Left ventricle myocardium inferior (tissue), 1 donor: ENCODE measurements at regions not wholly inside any gene's neighbourhood (a gene's known extent, or its start where the extent isn't known, plus 50 kb on each side); places are given as distances from the start of the nearest gene placed in this dataset.

Experiments
- DNase-seq: peaks from one replicate; pipeline ENCODE4 v3.0.0-alpha.2; 2020
- H3K27ac ChIP-seq: fragments of 200-600 bp; replicated peaks from 2 replicates; pipeline ENCODE4 v1.8.0; 2021
- H3K27me3 ChIP-seq: fragments of 200-600 bp; 2 replicates; pipeline ENCODE4 v1.8.0; 2021; ENCODE audit warnings: low read depth
- H3K36me3 ChIP-seq: fragments of 200-600 bp; 2 replicates; pipeline ENCODE4 v1.8.0; 2021
- H3K4me1 ChIP-seq: fragments of 200-600 bp; 2 replicates; pipeline ENCODE4 v1.8.0; 2021
- H3K4me3 ChIP-seq: fragments of 200-600 bp; 2 replicates; pipeline ENCODE4 v1.8.0; 2021; ENCODE audit warnings: mild to moderate bottlenecking, moderate library complexity
- H3K9me3 ChIP-seq: fragments of 200-600 bp; replicated peaks from 2 replicates; pipeline ENCODE4 v1.8.0; 2021
- CTCF ChIP-seq: fragments of 200-600 bp; IDR thresholded peaks from 2 replicates; pipeline ENCODE4 v1.8.0; 2021; ENCODE audit warnings: antibody characterized with exemption, mild to moderate bottlenecking, borderline replicate concordance
- intact Hi-C: fragments of 100-400 bp; cut with micrococcal nuclease; formaldehyde crosslinking; loops from one replicate; pipeline ENCODE4 v1.11.0; 2022
- donor health status: DM: no; HTN: yes; CAD: no; lungs with severe emphysema.

- TF ChIP-seq CTCF: no peak
- intact Hi-C loops: no loop called here
- Histone ChIP-seq H3K27ac (no peak overlapping the region), H3K36me3 (no peaks in the 10 kb centered on the region), H3K27me3 (no peaks in the 10 kb centered on the region), H3K4me1 (no peaks in the 10 kb centered on the region), H3K9me3 (peaks cover 27% of the 10 kb centered on the region), H3K4me3 (no peak overlapping the region)
- no peak for DNase-seq
Observed at GRCh38 chr2:153156743-153157142, 321.8 kb downstream of the RPRM start.

GRCh38 chr2:153152036-153152435 is 326.5 kb downstream of the RPRM start:
- no peaks in the 10 kb centered on the region for H3K4me1 ChIP-seq
- H3K27ac ChIP-seq: no peak overlapping the region
- H3K36me3 ChIP-seq: no peaks in the 10 kb centered on the region
- no peak for DNase-seq
- H3K27me3 ChIP-seq: no peaks in the 10 kb centered on the region
- H3K9me3 ChIP-seq: peaks cover 31% of the 10 kb centered on the region
- no peak for TF ChIP-seq CTCF
- intact Hi-C loops: no loop called here
- no peak overlapping the region for H3K4me3 ChIP-seq

- H3K36me3 ChIP-seq: no peaks in the 10 kb centered on the region
- intact Hi-C loops: no loop called here
- no peak for TF ChIP-seq CTCF
- no peak overlapping the region for H3K27ac ChIP-seq
- H3K9me3 ChIP-seq: no peaks in the 10 kb centered on the region
- no peak for DNase-seq
- H3K4me1 ChIP-seq: no peaks in the 10 kb centered on the region
- H3K4me3 ChIP-seq: no peak overlapping the region
- no peaks in the 10 kb centered on the region for H3K27me3 ChIP-seq
Observed at GRCh38 chr2:153145470-153145978, 333.0 kb downstream of the RPRM start.

- Histone ChIP-seq H3K27me3 (no peaks in the 10 kb centered on the region), H3K9me3 (no peaks in the 10 kb centered on the region), H3K4me1 (no peaks in the 10 kb centered on the region), H3K4me3 (no peak overlapping the region), H3K27ac (no peak overlapping the region), H3K36me3 (no peaks in the 10 kb centered on the region)
- intact Hi-C loops: no loop called here
- no peak for DNase-seq
- TF ChIP-seq CTCF: no peak
Observed at GRCh38 chr2:153143540-153143939, 335.0 kb downstream of the RPRM start.

- Histone ChIP-seq H3K4me3 (no peak overlapping the region), H3K4me1 (no peaks in the 10 kb centered on the region), H3K27ac (no peak overlapping the region), H3K27me3 (no peaks in the 10 kb centered on the region), H3K36me3 (no peaks in the 10 kb centered on the region), H3K9me3 (no peaks in the 10 kb centered on the region)
- TF ChIP-seq CTCF: no peak
- intact Hi-C loops: no loop called here
- no peak for DNase-seq
Observed at GRCh38 chr2:153140498-153140897, 338.1 kb downstream of the RPRM start.
